NCI-H2227 (cell line): ENCODE measurements at regions not wholly inside any gene's neighbourhood (a gene's known extent, or its start where the extent isn't known, plus 50 kb on each side); places are given as distances from the start of the nearest gene placed in this dataset.
"Not testable (repeated sequence)": the region's sequence is repeated elsewhere in the genome, so short reads cannot be mapped to it uniquely, and the experiment has no call there.

Experiments used
- DNase-seq: peaks from one replicate; lab custom pipeline; 2025; ENCODE audit not compliant: unreplicated experiment; lab: John Stamatoyannopoulos, UW

GRCh38 chr2:161049559-161049958, 110.7 kb upstream of the TANK start:
- DNase-seq: no peak

- no peak for DNase-seq
These were observed 108.0 kb upstream of the TANK start for GRCh38 chr2:161052214-161052613.

GRCh38 chr2:161055289-161055688, 104.9 kb upstream of the TANK start:
- DNase-seq: no peak

GRCh38 chr2:161059388-161059787, 100.8 kb upstream of the TANK start:
- DNase-seq: no peak

- no peak for DNase-seq
These were observed 98.4 kb upstream of the TANK start for GRCh38 chr2:161061786-161062185.

GRCh38 chr2:161063157-161063945, 96.9 kb upstream of the TANK start:
- peak; percentile 94 for DNase-seq

GRCh38 chr2:161063946-161064306, 96.3 kb upstream of the TANK start:
- no peak for DNase-seq

GRCh38 chr2:161067846-161068350, 92.3 kb upstream of the TANK start:
- no peak for DNase-seq

GRCh38 chr2:161068670-161069069, 91.6 kb upstream of the TANK start:
- DNase-seq: no peak

GRCh38 chr2:161070693-161071479, 89.3 kb upstream of the TANK start:
- no peak for DNase-seq

- DNase-seq: not testable (repeated sequence)
These were observed 87.8 kb upstream of the TANK start for GRCh38 chr2:161072436-161072835.

- no peak for DNase-seq
These were observed 84.5 kb upstream of the TANK start for GRCh38 chr2:161075701-161076100.

- no peak for DNase-seq
These were observed 83.3 kb upstream of the TANK start for GRCh38 chr2:161076936-161077335.

- no peak for DNase-seq
These were observed 82.6 kb upstream of the TANK start for GRCh38 chr2:161077367-161078210.

- no peak for DNase-seq
These were observed 82.1 kb upstream of the TANK start for GRCh38 chr2:161078211-161078539.

- DNase-seq: no peak
These were observed 75.1 kb upstream of the TANK start for GRCh38 chr2:161085149-161085548.

GRCh38 chr2:161088658-161089350, 71.4 kb upstream of the TANK start:
- no peak for DNase-seq

GRCh38 chr2:161090411-161090810, 69.8 kb upstream of the TANK start:
- no peak for DNase-seq

GRCh38 chr2:161095314-161095713, 64.9 kb upstream of the TANK start:
- no peak for DNase-seq

GRCh38 chr2:161096336-161096735, 63.9 kb upstream of the TANK start:
- DNase-seq: no peak

GRCh38 chr2:161097157-161097556, 63.1 kb upstream of the TANK start:
- DNase-seq: no peak
